ENCODE measurements at regions not wholly inside any gene's neighbourhood (a gene's known extent, or its start where the extent isn't known, plus 50 kb on each side); places are given as distances from the start of the nearest gene placed in this dataset.

DNA sequence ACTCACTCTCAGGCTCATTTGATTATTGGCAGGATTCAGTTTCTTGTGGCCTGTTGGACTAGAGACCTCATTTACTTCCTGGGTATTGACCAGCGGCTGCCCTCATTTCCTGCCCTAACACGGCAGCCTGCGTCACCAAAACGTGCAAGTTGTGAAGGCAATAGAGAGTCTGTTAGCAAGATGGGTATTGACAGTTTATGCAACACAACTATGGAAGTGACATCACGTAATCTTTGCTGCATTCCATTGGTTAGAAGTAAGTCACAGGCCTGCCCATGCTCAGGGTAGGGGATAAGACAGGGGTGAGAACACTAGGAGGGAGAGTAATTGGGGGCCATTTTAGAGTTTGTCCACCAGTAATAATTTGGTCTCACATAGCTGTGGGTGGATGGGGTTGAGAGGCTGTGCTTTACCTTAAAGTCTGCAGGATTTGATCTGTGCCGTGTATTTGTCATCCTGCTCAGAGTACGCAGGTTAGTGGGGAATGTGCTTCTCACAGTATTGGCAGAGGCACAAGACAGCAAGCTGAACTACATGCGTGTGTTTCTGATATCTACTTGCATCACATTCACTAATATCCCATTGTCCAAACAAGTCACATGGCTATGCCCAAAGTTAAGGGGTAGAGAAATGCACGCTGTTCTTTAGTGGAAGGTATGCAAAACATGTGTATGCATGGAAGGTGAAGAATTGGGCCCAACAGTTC, 83.3 kb downstream of the EDEM1 start:
- H3K4me3 ChIP-seq: no peak overlapping the region
- DNase-seq: no peak
- H3K36me3 ChIP-seq: no peaks in the 10 kb centered on the region
- no peak for TF ChIP-seq POLR2A (IDR thresholded peaks at IDR 0.05)
- TF ChIP-seq, protein P1, sequence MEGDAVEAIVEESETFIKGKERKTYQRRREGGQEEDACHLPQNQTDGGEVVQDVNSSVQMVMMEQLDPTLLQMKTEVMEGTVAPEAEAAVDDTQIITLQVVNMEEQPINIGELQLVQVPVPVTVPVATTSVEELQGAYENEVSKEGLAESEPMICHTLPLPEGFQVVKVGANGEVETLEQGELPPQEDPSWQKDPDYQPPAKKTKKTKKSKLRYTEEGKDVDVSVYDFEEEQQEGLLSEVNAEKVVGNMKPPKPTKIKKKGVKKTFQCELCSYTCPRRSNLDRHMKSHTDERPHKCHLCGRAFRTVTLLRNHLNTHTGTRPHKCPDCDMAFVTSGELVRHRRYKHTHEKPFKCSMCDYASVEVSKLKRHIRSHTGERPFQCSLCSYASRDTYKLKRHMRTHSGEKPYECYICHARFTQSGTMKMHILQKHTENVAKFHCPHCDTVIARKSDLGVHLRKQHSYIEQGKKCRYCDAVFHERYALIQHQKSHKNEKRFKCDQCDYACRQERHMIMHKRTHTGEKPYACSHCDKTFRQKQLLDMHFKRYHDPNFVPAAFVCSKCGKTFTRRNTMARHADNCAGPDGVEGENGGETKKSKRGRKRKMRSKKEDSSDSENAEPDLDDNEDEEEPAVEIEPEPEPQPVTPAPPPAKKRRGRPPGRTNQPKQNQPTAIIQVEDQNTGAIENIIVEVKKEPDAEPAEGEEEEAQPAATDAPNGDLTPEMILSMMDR (IDR thresholded peaks at IDR 0.05): no peak
- H3K9me3 ChIP-seq: no peaks in the 10 kb centered on the region
- H3K4me1 ChIP-seq: no peaks in the 10 kb centered on the region
- H3K27me3 ChIP-seq: no peaks in the 10 kb centered on the region
- intact Hi-C loops (cut with DNase I; ENCODE audit: low total_unique reads): no loop called here
- no peak overlapping the region for H3K27ac ChIP-seq

DNA sequence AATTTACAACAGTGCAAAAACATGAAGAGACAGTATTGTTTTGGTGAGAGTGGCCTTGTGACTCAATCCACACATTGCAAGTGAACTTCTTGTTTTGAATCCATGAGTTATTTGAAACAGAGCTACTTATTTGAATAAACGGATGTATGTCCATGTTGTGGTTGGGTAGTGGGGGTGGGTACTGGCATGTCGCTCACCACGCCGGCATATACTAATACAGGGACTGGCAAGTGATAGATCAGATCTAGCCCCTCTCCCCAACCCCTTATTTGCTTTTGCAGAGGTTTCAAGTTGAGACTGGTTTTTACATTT, 83.8 kb downstream of the EDEM1 start:
- Histone ChIP-seq H3K27ac (no peak overlapping the region), H3K4me1 (no peaks in the 10 kb centered on the region), H3K27me3 (no peaks in the 10 kb centered on the region), H3K4me3 (no peak overlapping the region), H3K36me3 (no peaks in the 10 kb centered on the region), H3K9me3 (no peaks in the 10 kb centered on the region)
- no peak for DNase-seq
- TF ChIP-seq POLR2A (IDR thresholded peaks at IDR 0.05): no peak
- TF ChIP-seq, protein P1 (IDR thresholded peaks at IDR 0.05): no peak
- intact Hi-C loops (cut with DNase I; ENCODE audit: low total_unique reads): no loop called here

DNA sequence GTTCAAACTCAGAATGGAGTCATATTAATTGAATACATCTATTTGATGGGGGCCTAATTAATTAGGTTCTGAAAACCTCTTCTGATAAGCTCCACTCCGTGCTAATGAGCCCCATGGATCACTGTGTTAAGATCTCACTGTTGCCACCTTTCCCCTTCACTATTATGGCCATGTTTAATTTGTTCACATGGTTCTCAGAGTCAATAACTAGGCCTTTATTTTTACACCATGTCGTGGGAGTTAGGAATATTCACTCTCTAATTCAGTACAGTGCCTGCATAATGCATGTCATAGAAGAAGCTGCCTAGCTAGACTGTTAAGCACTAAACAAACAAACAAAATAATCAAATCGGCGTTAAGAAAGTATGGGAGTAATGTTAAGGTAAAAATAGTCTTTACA, 84.9 kb downstream of the EDEM1 start:
- intact Hi-C loops (cut with DNase I; ENCODE audit: low total_unique reads): no loop called here
- DNase-seq: no peak
- Histone ChIP-seq H3K36me3 (no peaks in the 10 kb centered on the region), H3K27me3 (no peaks in the 10 kb centered on the region), H3K9me3 (no peaks in the 10 kb centered on the region), H3K4me1 (no peaks in the 10 kb centered on the region), H3K4me3 (no peak overlapping the region), H3K27ac (no peak overlapping the region)
- TF ChIP-seq, protein P1 (IDR thresholded peaks at IDR 0.05): no peak
- no peak for TF ChIP-seq POLR2A (IDR thresholded peaks at IDR 0.05)

DNA sequence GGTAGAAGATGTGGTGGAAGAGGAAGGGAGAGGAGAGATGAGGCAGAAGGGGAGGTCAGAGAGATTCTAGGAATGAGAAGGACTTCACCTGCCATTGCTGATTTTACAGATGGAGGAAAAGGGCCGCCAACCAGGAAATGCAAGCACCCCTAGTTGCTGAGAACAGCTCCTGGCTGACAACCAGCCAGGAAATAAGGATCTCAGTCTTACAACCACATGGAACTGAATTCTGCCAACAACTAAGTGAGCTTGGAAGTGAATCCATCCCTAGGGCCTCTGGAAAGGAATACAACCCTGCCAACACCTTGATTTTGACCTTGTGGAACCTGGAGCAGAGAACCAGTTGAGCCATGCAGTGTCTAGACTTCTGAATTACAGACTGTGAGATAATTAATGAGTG, 86.6 kb downstream of the EDEM1 start:
- TF ChIP-seq, protein P1 (IDR thresholded peaks at IDR 0.05): no peak
- TF ChIP-seq POLR2A (IDR thresholded peaks at IDR 0.05): no peak
- H3K36me3 ChIP-seq: no peaks in the 10 kb centered on the region
- no peak overlapping the region for H3K4me3 ChIP-seq
- no peaks in the 10 kb centered on the region for H3K27me3 ChIP-seq
- H3K27ac ChIP-seq: no peak overlapping the region
- no peaks in the 10 kb centered on the region for H3K4me1 ChIP-seq
- no peaks in the 10 kb centered on the region for H3K9me3 ChIP-seq
- no peak for DNase-seq
- intact Hi-C loops (cut with DNase I; ENCODE audit: low total_unique reads): no loop called here

DNA sequence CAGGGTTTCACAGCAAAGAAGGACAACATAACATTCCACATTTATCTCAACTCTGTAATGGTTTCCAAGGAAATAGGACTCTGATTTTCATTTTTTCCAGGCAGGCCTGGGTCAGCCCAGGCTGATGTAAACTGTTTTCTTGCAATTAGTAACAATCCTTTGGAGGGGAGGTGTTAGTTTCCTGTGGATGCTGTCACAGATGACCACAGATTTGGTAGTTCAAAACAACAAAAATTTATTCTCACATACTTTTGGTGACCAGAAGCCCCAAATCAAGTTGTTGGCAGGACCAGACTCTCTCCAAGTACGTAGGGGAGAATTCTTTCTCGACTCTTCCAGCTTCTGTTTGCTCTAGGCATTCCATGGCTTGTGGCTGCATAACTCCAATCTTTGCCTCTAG, 88.0 kb downstream of the EDEM1 start:
- H3K27ac ChIP-seq: no peak overlapping the region
- no peaks in the 10 kb centered on the region for H3K36me3 ChIP-seq
- TF ChIP-seq, protein P1 (IDR thresholded peaks at IDR 0.05): no peak
- TF ChIP-seq POLR2A (IDR thresholded peaks at IDR 0.05): no peak
- no peak for DNase-seq
- no peaks in the 10 kb centered on the region for H3K9me3 ChIP-seq
- H3K4me1 ChIP-seq: no peaks in the 10 kb centered on the region
- intact Hi-C loops (cut with DNase I; ENCODE audit: low total_unique reads): no loop called here
- no peaks in the 10 kb centered on the region for H3K27me3 ChIP-seq
- no peak overlapping the region for H3K4me3 ChIP-seq
